ENCODE measurements at regions not wholly inside any gene's neighbourhood (a gene's known extent, or its start where the extent isn't known, plus 50 kb on each side); places are given as distances from the start of the nearest gene placed in this dataset.

DNA sequence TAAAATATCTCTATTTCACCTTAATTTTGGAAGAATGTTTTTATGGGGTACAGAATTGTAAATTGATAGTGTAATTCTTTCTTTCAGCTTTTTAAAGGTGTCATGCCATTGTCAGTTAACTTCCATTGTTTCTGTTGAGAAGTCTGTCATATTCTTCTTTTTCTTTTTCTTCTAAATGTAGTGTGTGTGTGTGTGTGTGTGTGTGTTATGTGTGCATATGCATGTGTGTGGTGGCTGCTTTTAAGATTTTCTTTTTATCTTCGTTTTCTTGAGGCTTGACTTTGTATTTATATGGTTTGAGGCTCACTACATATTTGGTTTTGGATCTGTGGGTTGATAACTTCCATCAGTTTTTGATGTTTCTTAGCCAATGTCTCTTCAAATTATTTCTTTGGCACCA is 176.5 kb downstream of the OGFRL1 start:
- H3K4me3 Mint-ChIP-seq: no peak overlapping the region
- no peak for TF ChIP-seq CTCF (conservative IDR thresholded peaks at IDR 0.05)
- peaks cover 28% of the 10 kb centered on the region for H3K4me1 Mint-ChIP-seq
- H3K9me3 Mint-ChIP-seq: peaks cover 16% of the 10 kb centered on the region
- peaks cover 19% of the 10 kb centered on the region for H3K36me3 Mint-ChIP-seq (ENCODE audit: low read depth)
- no peak for DNase-seq (ENCODE audit: low read depth, low spot score)
- H3K27me3 Mint-ChIP-seq (ENCODE audit: low read depth): no peaks in the 10 kb centered on the region
- H3K27ac Mint-ChIP-seq (ENCODE audit: unreplicated experiment): no peak overlapping the region

DNA sequence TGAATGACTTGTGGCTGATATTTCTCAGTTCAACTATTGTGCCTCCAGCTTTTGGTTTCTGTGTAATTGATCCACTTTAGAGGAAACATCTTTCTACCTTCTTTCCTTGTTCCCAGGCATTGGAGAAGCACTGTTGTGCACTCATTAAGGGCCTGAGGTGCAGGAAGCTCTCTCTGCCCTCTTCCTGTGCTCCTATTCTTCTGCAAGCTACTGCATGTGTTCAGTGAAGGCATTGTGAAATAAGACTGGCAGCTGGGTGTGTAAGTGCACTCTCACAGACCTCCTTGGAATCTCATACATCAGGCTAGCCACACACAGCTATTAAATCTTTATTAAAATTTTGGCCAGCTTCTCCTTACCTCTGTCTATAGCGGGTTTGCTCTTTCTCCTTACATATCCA is 177.8 kb downstream of the OGFRL1 start:
- Mint-ChIP-seq H3K4me1 (peaks cover 33% of the 10 kb centered on the region), H3K36me3 (ENCODE audit: low read depth) (peaks cover 19% of the 10 kb centered on the region), H3K27ac (ENCODE audit: unreplicated experiment) (no peak overlapping the region), H3K4me3 (no peak overlapping the region), H3K27me3 (ENCODE audit: low read depth) (no peaks in the 10 kb centered on the region), H3K9me3 (peaks cover 18% of the 10 kb centered on the region)
- TF ChIP-seq CTCF (conservative IDR thresholded peaks at IDR 0.05): no peak
- DNase-seq (ENCODE audit: low read depth, low spot score): no peak

GRCh38 chr6:71468038-71468437 is 179.4 kb downstream of the OGFRL1 start:
- Mint-ChIP-seq H3K27me3 (ENCODE audit: low read depth) (no peaks in the 10 kb centered on the region), H3K4me1 (peaks cover 46% of the 10 kb centered on the region), H3K27ac (ENCODE audit: unreplicated experiment) (no peak overlapping the region), H3K36me3 (ENCODE audit: low read depth) (peaks cover 16% of the 10 kb centered on the region), H3K4me3 (no peak overlapping the region), H3K9me3 (peaks cover 14% of the 10 kb centered on the region)
- TF ChIP-seq CTCF (conservative IDR thresholded peaks at IDR 0.05): no peak
- DNase-seq (ENCODE audit: low read depth, low spot score): no peak

- peaks cover 54% of the 10 kb centered on the region for H3K4me1 Mint-ChIP-seq
- H3K36me3 Mint-ChIP-seq (ENCODE audit: low read depth): peaks cover 13% of the 10 kb centered on the region
- peaks cover 13% of the 10 kb centered on the region for H3K9me3 Mint-ChIP-seq
- TF ChIP-seq CTCF (conservative IDR thresholded peaks at IDR 0.05): no peak
- peak overlapping the region; percentile 90 for H3K27ac Mint-ChIP-seq (ENCODE audit: unreplicated experiment)
- no peak for DNase-seq (ENCODE audit: low read depth, low spot score)
- peak overlapping the region; percentile 5 for H3K4me3 Mint-ChIP-seq
- H3K27me3 Mint-ChIP-seq (ENCODE audit: low read depth): no peaks in the 10 kb centered on the region
Observed at GRCh38 chr6:71468841-71469700, 180.5 kb downstream of the OGFRL1 start.

DNA sequence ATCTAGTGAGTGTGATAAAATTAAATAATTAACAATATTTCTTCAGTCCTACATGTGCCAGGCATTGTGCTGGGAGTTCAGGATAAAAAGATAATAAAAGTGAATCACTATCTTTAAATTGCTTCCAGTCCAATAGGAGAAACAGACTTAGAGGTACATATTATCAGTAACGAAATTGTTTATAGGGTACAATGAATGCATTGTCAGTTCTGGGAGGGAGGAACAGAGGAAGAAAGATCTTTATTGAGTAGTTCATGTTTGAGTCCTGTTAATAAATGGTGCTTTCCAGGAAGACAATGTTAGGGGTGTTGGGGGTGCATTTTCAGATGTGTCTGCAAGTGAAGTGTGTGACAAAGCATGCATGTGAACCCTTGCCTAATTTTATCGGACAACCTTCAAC is 183.1 kb downstream of the OGFRL1 start:
- no peak for DNase-seq (ENCODE audit: low read depth, low spot score)
- Mint-ChIP-seq H3K27me3 (ENCODE audit: low read depth) (no peaks in the 10 kb centered on the region), H3K4me1 (peaks cover 57% of the 10 kb centered on the region), H3K27ac (ENCODE audit: unreplicated experiment) (no peak overlapping the region), H3K4me3 (no peak overlapping the region), H3K36me3 (ENCODE audit: low read depth) (peaks cover 3% of the 10 kb centered on the region), H3K9me3 (peaks cover 5% of the 10 kb centered on the region)
- no peak for TF ChIP-seq CTCF (conservative IDR thresholded peaks at IDR 0.05)

Measured in neural crest cell (in vitro differentiated cells).